Mammary epithelial cell (primary cell): ENCODE measurements at regions not wholly inside any gene's neighbourhood (a gene's known extent, or its start where the extent isn't known, plus 50 kb on each side); places are given as distances from the start of the nearest gene placed in this dataset.

ENCODE experiments used
- CTCF ChIP-seq, 2 donors: IDR thresholded peaks in 1 of 2; conservative IDR thresholded peaks in 1 of 2; 2 replicates each; pipeline ENCODE4 v1.5.1; 2011 to 2012; ENCODE audit warnings: inconsistent platforms in 2 of 2, low read length in 2 of 2, mild to moderate bottlenecking in 2 of 2, control low read depth in 1 of 2, low read depth in 1 of 2; ENCODE audit not compliant: insufficient read depth in 1 of 2; ENCODE audit errors: extremely low read depth in 1 of 2
- EZH2 ChIP-seq: IDR thresholded peaks from 2 replicates; pipeline ENCODE4 v1.6.1; 2012; ENCODE audit warnings: low read length, inconsistent platforms, borderline replicate concordance

GRCh38 chr9:13484186-13484585 is 204.7 kb upstream of the MPDZ start:
- TF ChIP-seq CTCF (conservative IDR thresholded peaks at IDR 0.05 in 1 of 2, IDR thresholded peaks at IDR 0.05 in 1 of 2; ENCODE audit: extremely low read depth in 1 of 2, insufficient read depth in 1 of 2, low read depth in 1 of 2, low read length in 2 of 2) = no peak
- no peak for TF ChIP-seq EZH2
